ENCODE measurements at regions not wholly inside any gene's neighbourhood (a gene's known extent, or its start where the extent isn't known, plus 50 kb on each side); places are given as distances from the start of the nearest gene placed in this dataset.

DNA sequence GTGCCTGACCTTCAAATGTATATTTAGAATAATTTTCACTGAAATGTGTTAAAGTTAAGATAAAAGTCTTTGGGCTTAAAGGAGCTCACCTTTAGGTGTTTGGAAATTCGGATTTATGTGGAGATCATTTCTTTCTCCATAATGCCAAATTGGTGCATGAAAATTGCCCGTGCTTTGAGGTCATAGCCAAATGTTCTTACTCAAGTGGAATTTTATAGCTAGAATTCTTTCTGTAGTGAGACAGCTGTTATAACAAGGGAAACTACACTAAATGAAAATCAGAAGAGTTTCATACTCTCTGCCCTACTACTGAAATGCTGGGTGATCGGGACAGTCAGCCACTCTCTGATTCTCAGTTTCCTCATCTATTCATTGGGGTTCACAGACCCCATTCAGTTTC is 89.5 kb upstream of the DBX1 start:
- no peak for DNase-seq

DNA sequence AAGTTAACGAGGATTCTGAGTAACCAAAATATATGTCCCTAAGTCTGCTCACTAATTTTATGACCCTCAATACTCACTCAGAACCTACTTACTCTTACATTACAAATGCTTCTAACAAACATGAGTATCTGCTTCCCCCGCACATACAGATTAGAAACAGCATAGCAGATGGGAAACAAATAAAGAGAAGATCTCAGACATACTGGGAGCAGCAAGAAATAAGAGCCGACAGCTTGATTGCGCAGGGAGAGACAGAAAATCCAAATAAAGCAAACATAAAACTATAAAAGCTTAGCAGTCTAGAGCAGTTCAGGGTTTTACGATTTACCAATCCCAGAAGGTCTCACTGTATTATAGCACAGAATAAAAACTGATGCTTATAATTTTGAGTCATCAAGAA is 89.1 kb upstream of the DBX1 start:
- DNase-seq, result no peak

DNA sequence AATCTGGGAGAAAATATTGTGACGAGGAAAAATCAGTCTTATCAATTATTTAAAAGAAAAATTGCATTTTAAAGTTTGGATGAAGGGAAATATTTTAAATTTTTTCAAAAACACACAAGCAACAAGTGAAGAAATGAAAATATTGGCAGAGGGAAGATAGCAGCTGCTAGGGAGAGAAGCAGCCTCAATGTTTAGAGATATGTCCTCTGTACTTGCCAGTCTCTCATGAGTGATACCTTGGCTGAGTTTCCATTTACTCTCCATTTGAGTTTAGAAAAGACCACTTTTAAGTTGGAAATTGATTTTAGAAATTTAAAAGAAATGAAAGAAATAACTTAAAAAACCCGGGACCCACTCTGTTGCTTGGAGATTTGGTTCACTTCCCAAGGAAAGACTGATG is 88.6 kb upstream of the DBX1 start:
- DNase-seq, result no peak

DNA sequence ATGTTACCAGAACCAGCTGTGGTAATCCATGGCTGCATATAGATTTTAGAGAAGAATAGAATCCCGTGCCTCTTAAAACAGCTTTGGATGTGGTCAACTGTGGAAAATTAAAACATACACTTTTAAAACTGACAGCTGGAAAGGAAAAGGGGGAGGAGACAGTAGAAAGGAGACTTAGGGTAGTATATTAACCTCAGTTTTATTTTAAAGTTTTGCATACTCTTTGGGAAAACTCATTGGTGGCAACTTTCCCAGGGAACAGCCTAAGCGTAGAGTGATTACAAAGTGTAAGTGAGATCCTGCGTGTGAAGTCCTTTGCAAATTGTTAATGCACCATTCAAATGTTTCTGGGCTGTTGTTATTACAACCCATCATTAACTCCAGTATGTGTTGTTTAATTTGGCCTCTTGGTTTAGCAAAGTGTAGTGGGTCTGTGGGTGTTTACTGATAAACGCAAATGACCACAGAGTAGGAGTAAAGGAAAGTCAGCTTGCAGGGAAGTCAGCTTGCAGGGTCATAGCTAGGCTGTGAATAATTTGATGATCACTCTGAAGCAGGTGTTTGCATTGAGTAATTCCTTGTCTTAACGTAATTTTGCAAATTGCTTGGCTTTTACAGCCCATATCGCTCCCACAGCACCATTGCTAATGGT is 88.0 kb upstream of the DBX1 start:
- DNase-seq, result no peak

DNA sequence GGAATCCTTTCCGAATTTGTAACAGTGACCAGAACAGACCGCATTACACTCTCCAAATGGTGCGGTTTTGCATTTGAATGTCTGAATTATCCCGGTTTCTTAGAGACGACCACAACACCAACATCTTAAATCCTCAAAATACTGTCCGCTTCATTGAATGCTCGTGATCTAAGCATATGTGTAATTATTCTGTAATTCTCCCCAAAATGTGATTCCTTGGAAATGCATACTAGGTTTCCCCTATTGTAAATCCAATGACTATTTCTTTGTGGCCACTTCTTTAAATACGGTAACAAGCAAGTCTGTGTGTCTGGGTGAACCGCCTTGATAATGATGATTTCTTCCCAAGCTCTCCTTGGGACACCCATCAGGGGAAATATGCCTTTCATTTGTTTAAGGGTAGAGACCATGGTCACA is 87.3 kb upstream of the DBX1 start:
- DNase-seq, result no peak

DNA sequence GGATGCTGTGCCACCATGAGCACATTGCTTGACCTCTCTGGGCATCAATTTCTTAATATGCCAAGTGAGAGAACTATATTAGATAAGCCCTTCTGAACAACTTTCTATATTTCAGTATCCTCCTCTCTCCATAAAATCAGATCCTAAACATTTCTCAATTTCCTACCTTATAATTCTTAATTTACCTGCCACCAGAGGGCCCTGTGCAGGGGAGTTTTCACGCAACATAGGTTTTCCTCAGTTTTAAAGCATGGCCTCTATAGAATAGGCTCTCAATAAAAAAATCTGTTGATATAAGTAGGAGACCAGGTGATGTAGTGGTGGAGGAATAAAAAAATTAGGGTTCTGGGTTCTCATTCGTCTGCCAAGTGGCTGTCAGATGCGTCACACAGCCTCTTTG is 83.7 kb upstream of the DBX1 start:
- no peak for DNase-seq

DNA sequence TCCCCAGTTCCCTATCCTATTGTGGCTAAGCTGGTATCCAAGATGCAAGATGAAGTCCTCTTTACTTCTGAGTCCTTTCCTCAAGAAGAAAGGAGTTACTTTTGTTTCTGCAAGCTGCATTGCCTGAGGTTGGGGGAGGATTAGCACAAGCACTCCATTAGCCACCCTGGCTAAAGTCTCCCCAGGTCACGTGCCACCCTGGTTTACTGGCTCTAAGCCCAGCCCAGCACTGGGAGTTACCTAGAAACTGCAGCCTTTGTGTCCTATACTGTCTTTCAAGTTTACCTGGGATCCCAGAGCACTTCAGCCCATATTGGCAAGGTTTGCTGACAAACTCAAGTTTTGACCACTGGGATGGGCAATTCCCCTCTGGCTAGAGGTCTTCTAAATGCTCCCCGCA is 78.4 kb upstream of the DBX1 start:
- no peak for DNase-seq

DNA sequence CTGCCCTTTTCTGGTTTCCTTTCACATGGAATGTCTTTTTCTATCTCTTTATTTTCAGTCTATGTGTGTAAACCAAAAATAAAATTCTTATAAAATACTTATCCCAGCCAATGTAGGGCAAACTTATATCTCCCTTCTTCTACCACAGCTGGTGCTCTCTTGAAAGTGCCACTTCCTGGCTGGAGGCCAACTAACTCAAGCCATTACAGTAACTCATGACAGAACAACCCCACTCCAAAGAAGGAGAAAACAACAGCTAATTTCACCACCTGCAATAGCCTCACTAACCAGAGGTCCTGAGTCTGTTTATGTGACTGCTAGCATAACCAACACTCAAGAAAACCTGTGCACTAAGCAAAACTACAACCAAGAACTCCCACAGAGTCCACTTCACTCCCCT is 74.9 kb upstream of the DBX1 start:
- no peak for DNase-seq

DNA sequence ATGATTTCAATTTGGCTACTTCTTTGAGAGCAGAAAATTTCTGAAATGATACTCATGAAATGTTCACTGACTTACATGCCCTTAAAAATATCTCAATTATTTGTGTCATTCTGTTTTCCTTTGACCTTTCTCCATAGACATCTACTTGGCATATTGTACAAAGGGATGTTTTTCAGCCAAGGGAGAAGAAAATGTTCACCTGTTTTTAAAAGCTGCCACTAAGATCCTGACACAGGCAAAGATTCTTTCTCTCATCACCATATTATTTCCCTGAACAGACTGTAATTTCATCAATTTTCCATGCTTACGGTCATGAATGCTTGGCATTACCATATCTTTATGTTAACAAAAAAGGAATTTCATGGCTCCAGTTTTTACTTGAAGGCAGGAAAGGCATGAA is 67.4 kb upstream of the DBX1 start:
- DNase-seq, result no peak

DNA sequence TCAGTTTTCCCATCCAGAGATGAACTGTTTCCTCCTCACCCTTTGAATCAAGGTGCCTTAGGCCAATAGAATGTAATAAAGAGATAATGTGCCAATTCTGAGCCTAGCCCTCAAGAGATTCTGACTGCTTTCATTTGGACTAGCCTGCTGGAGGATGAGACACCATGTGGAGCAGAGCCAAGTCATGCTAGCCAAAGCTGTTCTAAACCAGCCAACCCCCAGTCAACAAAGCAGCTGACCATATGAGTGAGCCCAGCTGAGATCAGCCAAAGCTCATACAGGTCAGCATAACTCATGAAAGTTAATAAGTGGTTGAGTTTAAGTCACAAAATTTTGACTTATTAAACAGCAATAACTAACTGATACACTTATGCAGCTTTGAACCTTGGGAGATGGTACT is 66.7 kb upstream of the DBX1 start:
- DNase-seq, result no peak

DNA sequence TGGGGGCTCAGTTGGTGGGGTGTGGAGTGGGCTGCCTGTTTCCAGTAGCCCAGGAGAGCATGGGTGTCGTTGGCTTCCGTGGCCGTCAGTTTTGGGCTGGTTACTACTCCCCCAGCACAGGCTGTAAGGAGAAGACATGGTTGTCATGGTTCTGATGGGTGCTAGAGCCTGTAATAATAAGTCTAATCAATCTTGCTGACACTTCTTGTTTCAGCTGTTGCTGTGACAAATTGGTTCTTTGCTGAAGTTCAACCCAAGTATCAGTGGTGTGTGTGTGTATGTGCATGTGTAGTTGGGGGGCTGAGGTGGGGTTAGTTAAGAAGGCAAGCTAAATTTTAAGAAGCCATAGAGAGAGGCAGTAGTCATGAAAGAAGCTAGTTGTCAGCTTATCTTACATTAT is 61.3 kb upstream of the DBX1 start:
- no peak for DNase-seq

DNA sequence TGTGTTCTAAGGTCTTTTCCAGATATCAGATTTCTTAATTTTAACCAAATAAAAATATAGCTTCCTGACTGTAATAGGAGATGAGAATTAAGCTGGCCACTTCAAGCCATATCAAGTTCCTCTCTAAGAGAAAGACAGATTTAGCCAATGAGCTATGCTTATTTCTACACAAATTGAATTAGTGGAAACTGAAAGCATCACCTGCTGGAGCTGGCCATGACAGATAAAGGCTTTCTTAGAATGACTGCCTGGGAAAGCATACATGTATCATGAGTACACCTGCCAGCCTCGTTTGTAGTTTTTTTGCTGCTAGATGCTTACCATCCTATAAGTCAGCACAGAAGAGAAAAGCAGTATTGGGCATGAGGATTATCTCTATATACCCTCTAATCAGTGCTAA is 53.5 kb upstream of the DBX1 start:
- no peak for DNase-seq

DNA sequence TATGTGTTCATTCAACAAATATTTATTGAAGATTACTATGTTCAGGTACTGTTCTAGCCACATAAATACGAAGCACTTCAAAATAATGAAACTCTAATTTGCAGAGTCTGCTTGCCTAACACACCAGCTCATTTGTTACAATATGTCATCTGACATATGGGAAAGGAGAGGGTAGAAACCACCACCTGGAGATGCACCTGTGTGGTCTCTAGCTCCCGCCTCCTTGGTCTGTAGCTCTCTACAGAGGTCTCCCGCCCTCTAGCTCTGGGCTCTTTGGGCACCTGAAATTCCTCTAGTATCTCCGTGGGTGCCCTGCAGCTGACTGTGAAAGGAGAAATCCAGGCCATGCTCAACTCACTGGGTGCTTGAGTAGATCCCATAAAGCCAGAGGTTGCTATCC is 51.4 kb upstream of the DBX1 start:
- no peak for DNase-seq
